ENCODE measurements at regions not wholly inside any gene's neighbourhood (a gene's known extent, or its start where the extent isn't known, plus 50 kb on each side); places are given as distances from the start of the nearest gene placed in this dataset.

DNA sequence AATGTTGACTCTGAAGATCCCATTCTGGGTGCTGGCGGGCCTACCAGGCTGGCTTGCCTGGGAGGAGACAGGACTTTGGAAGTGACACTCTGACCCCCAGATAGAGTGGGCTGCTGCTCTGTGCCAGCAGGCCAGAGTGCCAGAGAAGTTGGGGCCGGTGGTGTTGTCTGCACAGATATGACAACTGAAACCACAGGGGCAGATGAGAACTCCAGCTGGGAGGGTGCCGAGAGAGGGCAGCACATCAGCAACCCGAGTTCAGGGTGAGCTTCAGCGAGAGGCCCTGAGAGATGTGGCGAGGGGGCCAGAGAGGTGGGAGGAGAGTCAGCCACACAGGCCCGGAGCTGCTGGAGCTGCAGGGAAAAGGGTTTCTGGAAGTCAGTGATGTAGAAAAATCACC lies 193.2 kb upstream of the MGMT start:
- TF ChIP-seq JDP2 (CRISPR knock-in tag; IDR thresholded peaks at IDR 0.05; ENCODE audit: borderline replicate concordance) (no peak), POLR2G (IDR thresholded peaks at IDR 0.05; ENCODE audit: low read depth, low read length) (no peak), RCOR2 (CRISPR knock-in tag; IDR thresholded peaks at IDR 0.05) (no peak), MEF2D (CRISPR knock-in tag; IDR thresholded peaks at IDR 0.05) (no peak), MYC (CRISPR knock-in tag; IDR thresholded peaks at IDR 0.05; ENCODE audit: borderline replicate concordance) (no peak), NR2F1 (CRISPR knock-in tag; IDR thresholded peaks at IDR 0.05) (no peak), SMC3 (IDR thresholded peaks at IDR 0.05; ENCODE audit: low read length) (no peak), ZNF558 (CRISPR knock-in tag; IDR thresholded peaks at IDR 0.05; ENCODE audit: borderline replicate concordance) (no peak), ZNF567 (CRISPR knock-in tag; IDR thresholded peaks at IDR 0.05; ENCODE audit: borderline replicate concordance) (no peak)
- TF ChIP-seq, protein P1, sequence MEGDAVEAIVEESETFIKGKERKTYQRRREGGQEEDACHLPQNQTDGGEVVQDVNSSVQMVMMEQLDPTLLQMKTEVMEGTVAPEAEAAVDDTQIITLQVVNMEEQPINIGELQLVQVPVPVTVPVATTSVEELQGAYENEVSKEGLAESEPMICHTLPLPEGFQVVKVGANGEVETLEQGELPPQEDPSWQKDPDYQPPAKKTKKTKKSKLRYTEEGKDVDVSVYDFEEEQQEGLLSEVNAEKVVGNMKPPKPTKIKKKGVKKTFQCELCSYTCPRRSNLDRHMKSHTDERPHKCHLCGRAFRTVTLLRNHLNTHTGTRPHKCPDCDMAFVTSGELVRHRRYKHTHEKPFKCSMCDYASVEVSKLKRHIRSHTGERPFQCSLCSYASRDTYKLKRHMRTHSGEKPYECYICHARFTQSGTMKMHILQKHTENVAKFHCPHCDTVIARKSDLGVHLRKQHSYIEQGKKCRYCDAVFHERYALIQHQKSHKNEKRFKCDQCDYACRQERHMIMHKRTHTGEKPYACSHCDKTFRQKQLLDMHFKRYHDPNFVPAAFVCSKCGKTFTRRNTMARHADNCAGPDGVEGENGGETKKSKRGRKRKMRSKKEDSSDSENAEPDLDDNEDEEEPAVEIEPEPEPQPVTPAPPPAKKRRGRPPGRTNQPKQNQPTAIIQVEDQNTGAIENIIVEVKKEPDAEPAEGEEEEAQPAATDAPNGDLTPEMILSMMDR (CRISPR knock-in tag; IDR thresholded peaks at IDR 0.05), result no peak
- TF ChIP-seq, protein P2, sequence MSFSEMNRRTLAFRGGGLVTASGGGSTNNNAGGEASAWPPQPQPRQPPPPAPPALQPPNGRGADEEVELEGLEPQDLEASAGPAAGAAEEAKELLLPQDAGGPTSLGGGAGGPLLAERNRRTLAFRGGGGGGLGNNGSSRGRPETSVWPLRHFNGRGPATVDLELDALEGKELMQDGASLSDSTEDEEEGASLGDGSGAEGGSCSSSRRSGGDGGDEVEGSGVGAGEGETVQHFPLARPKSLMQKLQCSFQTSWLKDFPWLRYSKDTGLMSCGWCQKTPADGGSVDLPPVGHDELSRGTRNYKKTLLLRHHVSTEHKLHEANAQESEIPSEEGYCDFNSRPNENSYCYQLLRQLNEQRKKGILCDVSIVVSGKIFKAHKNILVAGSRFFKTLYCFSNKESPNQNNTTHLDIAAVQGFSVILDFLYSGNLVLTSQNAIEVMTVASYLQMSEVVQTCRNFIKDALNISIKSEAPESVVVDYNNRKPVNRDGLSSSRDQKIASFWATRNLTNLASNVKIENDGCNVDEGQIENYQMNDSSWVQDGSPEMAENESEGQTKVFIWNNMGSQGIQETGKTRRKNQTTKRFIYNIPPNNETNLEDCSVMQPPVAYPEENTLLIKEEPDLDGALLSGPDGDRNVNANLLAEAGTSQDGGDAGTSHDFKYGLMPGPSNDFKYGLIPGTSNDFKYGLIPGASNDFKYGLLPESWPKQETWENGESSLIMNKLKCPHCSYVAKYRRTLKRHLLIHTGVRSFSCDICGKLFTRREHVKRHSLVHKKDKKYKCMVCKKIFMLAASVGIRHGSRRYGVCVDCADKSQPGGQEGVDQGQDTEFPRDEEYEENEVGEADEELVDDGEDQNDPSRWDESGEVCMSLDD (CRISPR knock-in tag; IDR thresholded peaks at IDR 0.05; ENCODE audit: borderline replicate concordance), result no peak
- TF ChIP-seq, protein P3, sequence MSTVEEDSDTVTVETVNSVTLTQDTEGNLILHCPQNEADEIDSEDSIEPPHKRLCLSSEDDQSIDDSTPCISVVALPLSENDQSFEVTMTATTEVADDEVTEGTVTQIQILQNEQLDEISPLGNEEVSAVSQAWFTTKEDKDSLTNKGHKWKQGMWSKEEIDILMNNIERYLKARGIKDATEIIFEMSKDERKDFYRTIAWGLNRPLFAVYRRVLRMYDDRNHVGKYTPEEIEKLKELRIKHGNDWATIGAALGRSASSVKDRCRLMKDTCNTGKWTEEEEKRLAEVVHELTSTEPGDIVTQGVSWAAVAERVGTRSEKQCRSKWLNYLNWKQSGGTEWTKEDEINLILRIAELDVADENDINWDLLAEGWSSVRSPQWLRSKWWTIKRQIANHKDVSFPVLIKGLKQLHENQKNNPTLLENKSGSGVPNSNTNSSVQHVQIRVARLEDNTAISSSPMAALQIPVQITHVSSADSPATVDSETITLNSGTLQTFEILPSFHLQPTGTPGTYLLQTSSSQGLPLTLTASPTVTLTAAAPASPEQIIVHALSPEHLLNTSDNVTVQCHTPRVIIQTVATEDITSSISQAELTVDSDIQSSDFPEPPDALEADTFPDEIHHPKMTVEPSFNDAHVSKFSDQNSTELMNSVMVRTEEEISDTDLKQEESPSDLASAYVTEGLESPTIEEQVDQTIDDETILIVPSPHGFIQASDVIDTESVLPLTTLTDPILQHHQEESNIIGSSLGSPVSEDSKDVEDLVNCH (CRISPR knock-in tag; IDR thresholded peaks at IDR 0.05), result no peak

Measured in HepG2 (cell line).